GM13977 (cell line): ENCODE measurements at regions not wholly inside any gene's neighbourhood (a gene's known extent, or its start where the extent isn't known, plus 50 kb on each side); places are given as distances from the start of the nearest gene placed in this dataset.

Experiments used
- DNase-seq: peaks from one replicate; pipeline ENCODE4 v3.0.0; 2012; ENCODE audit warnings: low spot score
- CTCF ChIP-seq: IDR thresholded peaks from 2 replicates; pipeline ENCODE4 v1.5.1; 2012; ENCODE audit warnings: mild to moderate bottlenecking, control low read depth; ENCODE audit not compliant: insufficient read depth; ENCODE audit errors: extremely low read depth, missing control alignments
- in situ Hi-C: fragments of 300-500 bp; cut with MboI; formaldehyde crosslinking; loops from one replicate; pipeline ENCODE4 v1.12.0; 2022; ENCODE audit warnings: low sequenced_read_pairs, low pct_unique_long_range_greater_than_20kb, mixed read lengths, inconsistent platforms; ENCODE audit not compliant: unreplicated experiment

DNA sequence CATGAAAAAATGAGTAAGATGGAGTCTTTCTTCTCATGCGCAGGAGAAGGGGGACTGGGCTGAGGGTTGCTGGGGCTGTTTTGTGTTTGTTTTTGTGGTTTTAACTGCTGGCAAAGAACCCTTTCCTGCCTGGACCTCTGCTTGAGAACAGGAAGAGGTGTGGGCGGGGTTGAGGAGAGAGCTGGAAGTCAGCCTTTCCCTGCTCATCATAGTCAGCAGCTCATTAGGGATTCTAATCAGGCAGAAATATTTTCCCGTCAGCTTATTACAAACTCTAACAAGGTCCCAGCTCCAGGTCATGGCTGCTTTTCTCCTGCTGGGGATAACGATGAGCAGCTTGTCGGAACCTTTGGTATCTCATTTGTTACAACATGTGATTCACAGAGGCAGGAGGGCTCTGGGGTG is 185.0 kb upstream of the NRXN3 start:
- in situ Hi-C loops: loop anchor here (25.0 kb wide), 1 partner anchor 323 kb away; no protein-coding TSS in a partner anchor
- no peak for TF ChIP-seq CTCF

GRCh38 chr14:77986773-77987172 is 183.4 kb upstream of the NRXN3 start:
- DNase-seq: no peak
- no peak for TF ChIP-seq CTCF
- in situ Hi-C loops: loop anchor here (25.0 kb wide), 1 partner anchor 324 kb away; no protein-coding TSS in a partner anchor

More for the DNA sequence above, 185.0 kb upstream of the NRXN3 start:
- no peak for DNase-seq

- DNase-seq: no peak
- in situ Hi-C loops: loop anchor here (25.0 kb wide), 1 partner anchor 326 kb away; no protein-coding TSS in a partner anchor
- TF ChIP-seq CTCF: no peak
Observed at GRCh38 chr14:77988096-77988870, 181.9 kb upstream of the NRXN3 start.

- DNase-seq: no peak
- in situ Hi-C loops: loop anchor here (25.0 kb wide), 1 partner anchor 327 kb away; no protein-coding TSS in a partner anchor
- no peak for TF ChIP-seq CTCF
Observed at GRCh38 chr14:77988970-77989369, 181.2 kb upstream of the NRXN3 start.

- in situ Hi-C loops: loop anchor here (25.0 kb wide), 1 partner anchor 327 kb away; no protein-coding TSS in a partner anchor
- no peak for DNase-seq
- TF ChIP-seq CTCF: no peak
Observed at GRCh38 chr14:77989441-77989991, 180.7 kb upstream of the NRXN3 start.

DNA sequence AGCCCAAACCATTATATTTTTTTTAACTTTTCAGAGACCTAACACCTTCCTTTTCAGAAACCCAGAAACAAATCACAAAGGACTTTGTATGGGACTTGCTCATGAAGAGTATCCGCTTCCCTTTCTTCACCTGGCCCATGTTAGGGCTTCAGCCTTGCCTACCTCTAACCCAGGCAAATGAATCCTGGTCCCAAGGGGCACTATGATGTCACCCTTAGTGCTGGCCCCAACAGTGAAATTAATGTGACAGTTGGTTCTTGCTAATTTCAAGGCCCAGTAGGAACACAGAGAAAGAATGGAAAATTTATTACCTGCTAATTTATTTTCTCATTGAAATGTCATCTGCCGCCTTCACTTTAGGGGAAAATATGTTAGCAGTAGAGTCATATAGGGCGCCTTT is 179.8 kb upstream of the NRXN3 start:
- in situ Hi-C loops: loop anchor here (25.0 kb wide), 1 partner anchor 328 kb away; no protein-coding TSS in a partner anchor
- no peak for DNase-seq

More for the DNA sequence above, 179.8 kb upstream of the NRXN3 start:
- TF ChIP-seq CTCF: no peak
